ENCODE measurements at regions not wholly inside any gene's neighbourhood (a gene's known extent, or its start where the extent isn't known, plus 50 kb on each side); places are given as distances from the start of the nearest gene placed in this dataset.
"Not testable (repeated sequence)": the region's sequence is repeated elsewhere in the genome, so short reads cannot be mapped to it uniquely, and the experiment has no call there.

- DNase-seq (ENCODE audit: low read depth), result no peak
- TF ChIP-seq CTCF (conservative IDR thresholded peaks at IDR 0.05; ENCODE audit: low read depth, low read length), result no peak
- H3K4me3 ChIP-seq (ENCODE audit: low read length), result no peak overlapping the region
Measured at GRCh38 chr18:45342166-45342565, 273.1 kb upstream of the SLC14A2 start.

- DNase-seq (ENCODE audit: low read depth), result no peak
- no peak overlapping the region for H3K4me3 ChIP-seq (ENCODE audit: low read length)
- no peak for TF ChIP-seq CTCF (conservative IDR thresholded peaks at IDR 0.05; ENCODE audit: low read depth, low read length)
Measured at GRCh38 chr18:45342653-45343052, 272.6 kb upstream of the SLC14A2 start.

- DNase-seq (ENCODE audit: low read depth), result no peak
- no peak for TF ChIP-seq CTCF (conservative IDR thresholded peaks at IDR 0.05; ENCODE audit: low read depth, low read length)
- H3K4me3 ChIP-seq (ENCODE audit: low read length), result no peak overlapping the region
Measured at GRCh38 chr18:45343365-45343764, 271.9 kb upstream of the SLC14A2 start.

- not testable (repeated sequence) for H3K4me3 ChIP-seq (ENCODE audit: low read length)
Measured at GRCh38 chr18:45344680-45345079, 270.6 kb upstream of the SLC14A2 start.

GRCh38 chr18:45349019-45349418 lies 266.3 kb upstream of the SLC14A2 start:
- no peak for TF ChIP-seq CTCF (conservative IDR thresholded peaks at IDR 0.05; ENCODE audit: low read depth, low read length)
- H3K4me3 ChIP-seq (ENCODE audit: low read length), result no peak overlapping the region
- DNase-seq (ENCODE audit: low read depth), result no peak

More at GRCh38 chr18:45344680-45345079, 270.6 kb upstream of the SLC14A2 start:
- not testable (repeated sequence) for DNase-seq (ENCODE audit: low read depth)

GRCh38 chr18:45349467-45349866 lies 265.8 kb upstream of the SLC14A2 start:
- H3K4me3 ChIP-seq (ENCODE audit: low read length), result no peak overlapping the region
- DNase-seq (ENCODE audit: low read depth), result no peak
- TF ChIP-seq CTCF (conservative IDR thresholded peaks at IDR 0.05; ENCODE audit: low read depth, low read length), result no peak

DNA sequence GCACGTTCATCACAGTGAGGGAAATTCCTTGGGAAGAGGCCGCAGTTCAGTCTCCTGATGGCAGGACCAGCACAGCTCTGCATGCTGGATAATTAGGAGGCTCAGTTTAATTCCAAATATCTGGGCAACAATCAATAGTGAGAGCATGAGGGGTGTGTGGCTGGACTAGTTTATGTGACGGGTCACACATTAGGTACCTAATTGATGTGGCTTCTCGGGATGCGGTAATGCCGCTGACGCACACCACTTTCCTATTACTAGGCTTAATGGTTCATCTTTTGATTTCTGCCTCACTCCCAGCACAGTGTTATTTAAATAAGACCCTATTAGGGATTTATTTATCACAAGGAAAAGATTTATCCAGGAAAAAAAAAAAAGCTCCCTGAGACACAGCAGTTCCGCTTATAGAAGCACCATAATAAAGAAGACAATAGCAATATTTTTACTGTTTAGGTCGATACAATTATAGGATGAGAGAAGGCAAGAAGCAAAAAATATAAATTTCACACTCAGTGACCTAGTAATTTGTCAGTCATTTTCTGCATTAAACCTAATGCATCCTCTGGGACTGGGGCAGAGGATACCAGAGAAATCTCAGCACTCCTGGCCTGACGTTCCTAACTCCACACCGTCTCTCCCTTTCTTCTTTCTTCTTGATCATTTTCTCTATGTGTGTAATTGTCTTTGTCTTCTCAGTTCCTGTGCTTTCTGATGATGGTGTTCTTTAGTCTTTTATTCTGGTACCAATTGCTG lies 264.7 kb upstream of the SLC14A2 start:
- no peak for DNase-seq (ENCODE audit: low read depth)
- no peak for TF ChIP-seq CTCF (conservative IDR thresholded peaks at IDR 0.05; ENCODE audit: low read depth, low read length)
- H3K4me3 ChIP-seq (ENCODE audit: low read length), result no peak overlapping the region
